ENCODE measurements at regions not wholly inside any gene's neighbourhood (a gene's known extent, or its start where the extent isn't known, plus 50 kb on each side); places are given as distances from the start of the nearest gene placed in this dataset.
A peak's percentile ranks its signal among the peaks of the same experiment; 100 is the strongest.

DNA sequence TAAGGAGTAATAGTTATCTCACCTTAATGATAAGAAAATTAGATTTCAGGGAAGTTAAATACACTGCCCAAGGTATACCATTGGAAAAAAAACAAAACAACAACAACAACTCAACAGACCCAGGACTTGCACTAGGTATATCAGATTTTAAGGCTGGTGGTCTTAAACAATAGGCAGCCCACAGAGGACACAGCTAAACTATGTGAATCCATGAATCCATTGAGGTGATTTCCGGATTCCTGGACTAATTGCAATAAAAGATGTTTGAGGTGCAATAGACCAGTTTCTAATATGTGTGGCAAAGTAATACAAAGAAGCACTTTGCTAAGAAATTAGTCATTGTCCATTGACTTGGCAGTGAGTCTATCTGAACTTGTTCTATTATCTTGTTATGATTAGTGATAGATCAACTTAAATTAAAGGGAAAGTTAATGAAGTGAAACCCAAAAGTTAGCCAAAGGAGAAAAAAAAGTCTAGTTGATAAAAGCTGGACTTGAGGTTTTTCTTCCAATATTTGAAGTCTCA, 60.9 kb upstream of the MAGI1 start:
- Histone ChIP-seq H3K9ac (ENCODE audit: insufficient read depth, low read length) (no peak overlapping the region), H3K27me3 (ENCODE audit: control insufficient read depth, insufficient read depth, low read length) (no peaks in the 10 kb centered on the region), H3K79me2 (ENCODE audit: control insufficient read depth, insufficient read depth, low read length) (no peaks in the 10 kb centered on the region), H4K20me1 (ENCODE audit: control insufficient read depth, extremely low read depth, insufficient read depth, low read length) (no peaks in the 10 kb centered on the region), H3K4me1 (ENCODE audit: control insufficient read depth, extremely low read depth, insufficient read depth, low read length) (no peaks in the 10 kb centered on the region), H3K36me3 (ENCODE audit: control insufficient read depth, insufficient read depth, low read length) (no peaks in the 10 kb centered on the region), H3K4me2 (ENCODE audit: extremely low read depth, insufficient read depth, low read length) (no peak overlapping the region), H3K27ac (ENCODE audit: insufficient read depth, low read length) (no peak overlapping the region), H3K4me3 (replicated peaks in 1 of 4; ENCODE audit: control extremely low read depth in 1 of 4, insufficient read depth in 1 of 4, low read depth in 3 of 4, low read length in 4 of 4) (no peak overlapping the region), H3K9me3 (ENCODE audit: control insufficient read depth, insufficient read depth, low read depth, low read length) (no peaks in the 10 kb centered on the region), H2AFZ (ENCODE audit: low read length) (no peak overlapping the region)
- peak in 1 of 2 donors; percentile 70 for DNase-seq (ENCODE audit: low read depth in 2 of 2)
- TF ChIP-seq, protein P1, sequence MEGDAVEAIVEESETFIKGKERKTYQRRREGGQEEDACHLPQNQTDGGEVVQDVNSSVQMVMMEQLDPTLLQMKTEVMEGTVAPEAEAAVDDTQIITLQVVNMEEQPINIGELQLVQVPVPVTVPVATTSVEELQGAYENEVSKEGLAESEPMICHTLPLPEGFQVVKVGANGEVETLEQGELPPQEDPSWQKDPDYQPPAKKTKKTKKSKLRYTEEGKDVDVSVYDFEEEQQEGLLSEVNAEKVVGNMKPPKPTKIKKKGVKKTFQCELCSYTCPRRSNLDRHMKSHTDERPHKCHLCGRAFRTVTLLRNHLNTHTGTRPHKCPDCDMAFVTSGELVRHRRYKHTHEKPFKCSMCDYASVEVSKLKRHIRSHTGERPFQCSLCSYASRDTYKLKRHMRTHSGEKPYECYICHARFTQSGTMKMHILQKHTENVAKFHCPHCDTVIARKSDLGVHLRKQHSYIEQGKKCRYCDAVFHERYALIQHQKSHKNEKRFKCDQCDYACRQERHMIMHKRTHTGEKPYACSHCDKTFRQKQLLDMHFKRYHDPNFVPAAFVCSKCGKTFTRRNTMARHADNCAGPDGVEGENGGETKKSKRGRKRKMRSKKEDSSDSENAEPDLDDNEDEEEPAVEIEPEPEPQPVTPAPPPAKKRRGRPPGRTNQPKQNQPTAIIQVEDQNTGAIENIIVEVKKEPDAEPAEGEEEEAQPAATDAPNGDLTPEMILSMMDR (conservative IDR thresholded peaks at IDR 0.05 in 1 of 2, IDR thresholded peaks at IDR 0.05 in 1 of 2; ENCODE audit: low read depth in 1 of 2, low read length in 2 of 2), result no peak
- TF ChIP-seq EZH2 (IDR thresholded peaks at IDR 0.05; ENCODE audit: low read length, missing control alignments), result no peak

DNA sequence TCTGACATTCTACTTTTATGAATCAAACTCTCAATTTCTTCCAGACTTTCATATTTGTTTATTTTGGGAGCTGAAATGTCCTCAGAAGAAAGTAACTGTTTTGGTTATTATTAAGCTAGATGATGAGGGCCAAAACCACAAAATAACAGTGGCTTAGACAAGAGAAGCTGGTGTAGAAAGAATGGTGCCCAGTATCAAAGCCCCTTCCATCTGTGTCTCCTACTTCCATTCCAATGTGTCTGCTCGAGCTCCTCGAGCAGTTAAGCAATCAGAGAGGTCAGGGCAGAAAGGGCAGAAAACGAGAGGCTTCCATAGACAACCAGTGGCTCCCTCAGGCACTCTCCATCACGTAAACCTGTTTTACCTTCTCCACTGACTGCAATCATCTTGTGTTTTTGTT, 59.7 kb upstream of the MAGI1 start:
- peak overlapping the region; percentile 7 for H2AFZ ChIP-seq (ENCODE audit: low read length)
- H4K20me1 ChIP-seq (ENCODE audit: control insufficient read depth, extremely low read depth, insufficient read depth, low read length), result no peaks in the 10 kb centered on the region
- no peak overlapping the region for H3K27ac ChIP-seq (ENCODE audit: insufficient read depth, low read length)
- H3K79me2 ChIP-seq (ENCODE audit: control insufficient read depth, insufficient read depth, low read length), result no peaks in the 10 kb centered on the region
- peak; percentile 42 to 79 for DNase-seq (ENCODE audit: low read depth in 2 of 2)
- H3K36me3 ChIP-seq (ENCODE audit: control insufficient read depth, insufficient read depth, low read length), result no peaks in the 10 kb centered on the region
- TF ChIP-seq, protein P1 (conservative IDR thresholded peaks at IDR 0.05 in 1 of 2, IDR thresholded peaks at IDR 0.05 in 1 of 2; ENCODE audit: low read depth in 1 of 2, low read length in 2 of 2), result no peak
- no peak for TF ChIP-seq EZH2 (IDR thresholded peaks at IDR 0.05; ENCODE audit: low read length, missing control alignments)
- no peaks in the 10 kb centered on the region for H3K27me3 ChIP-seq (ENCODE audit: control insufficient read depth, insufficient read depth, low read length)
- H3K4me2 ChIP-seq (ENCODE audit: extremely low read depth, insufficient read depth, low read length), result no peak overlapping the region
- no peaks in the 10 kb centered on the region for H3K9me3 ChIP-seq (ENCODE audit: control insufficient read depth, insufficient read depth, low read depth, low read length)
- H3K4me3 ChIP-seq (replicated peaks in 1 of 4; ENCODE audit: control extremely low read depth in 1 of 4, insufficient read depth in 1 of 4, low read depth in 3 of 4, low read length in 4 of 4), result no peak overlapping the region
- H3K9ac ChIP-seq (ENCODE audit: insufficient read depth, low read length), result no peak overlapping the region
- H3K4me1 ChIP-seq (ENCODE audit: control insufficient read depth, extremely low read depth, insufficient read depth, low read length), result no peaks in the 10 kb centered on the region

DNA sequence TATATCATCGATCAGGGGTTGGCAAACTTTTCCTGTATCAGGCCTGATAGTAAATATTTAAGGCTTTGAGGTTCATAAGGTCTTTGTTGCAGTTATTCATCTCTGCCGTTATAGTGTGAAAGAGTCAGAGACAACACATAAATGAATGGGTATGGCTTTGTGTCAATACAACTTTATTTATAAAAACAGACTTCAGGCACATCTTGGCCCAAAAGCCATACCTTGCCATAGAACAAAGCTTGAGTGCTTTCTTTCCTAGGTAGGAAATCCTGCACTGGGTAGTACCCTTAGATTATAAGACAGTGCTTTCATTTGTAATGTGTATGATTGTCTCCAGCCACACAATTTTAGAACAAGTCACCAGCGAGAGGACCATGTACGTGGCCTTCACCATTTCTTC, 58.9 kb upstream of the MAGI1 start:
- no peaks in the 10 kb centered on the region for H4K20me1 ChIP-seq (ENCODE audit: control insufficient read depth, extremely low read depth, insufficient read depth, low read length)
- no peak overlapping the region for H3K4me3 ChIP-seq (replicated peaks in 1 of 4; ENCODE audit: control extremely low read depth in 1 of 4, insufficient read depth in 1 of 4, low read depth in 3 of 4, low read length in 4 of 4)
- no peaks in the 10 kb centered on the region for H3K27me3 ChIP-seq (ENCODE audit: control insufficient read depth, insufficient read depth, low read length)
- H3K9me3 ChIP-seq (ENCODE audit: control insufficient read depth, insufficient read depth, low read depth, low read length), result no peaks in the 10 kb centered on the region
- DNase-seq (ENCODE audit: low read depth in 2 of 2), result no peak
- H3K4me1 ChIP-seq (ENCODE audit: control insufficient read depth, extremely low read depth, insufficient read depth, low read length), result no peaks in the 10 kb centered on the region
- TF ChIP-seq, protein P1 (conservative IDR thresholded peaks at IDR 0.05 in 1 of 2, IDR thresholded peaks at IDR 0.05 in 1 of 2; ENCODE audit: low read depth in 1 of 2, low read length in 2 of 2), result no peak
- TF ChIP-seq EZH2 (IDR thresholded peaks at IDR 0.05; ENCODE audit: low read length, missing control alignments), result no peak
- H2AFZ ChIP-seq (ENCODE audit: low read length), result no peak overlapping the region
- H3K4me2 ChIP-seq (ENCODE audit: extremely low read depth, insufficient read depth, low read length), result no peak overlapping the region
- H3K27ac ChIP-seq (ENCODE audit: insufficient read depth, low read length), result no peak overlapping the region
- no peaks in the 10 kb centered on the region for H3K79me2 ChIP-seq (ENCODE audit: control insufficient read depth, insufficient read depth, low read length)
- no peaks in the 10 kb centered on the region for H3K36me3 ChIP-seq (ENCODE audit: control insufficient read depth, insufficient read depth, low read length)
- no peak overlapping the region for H3K9ac ChIP-seq (ENCODE audit: insufficient read depth, low read length)
